SU-DHL-6 (cell line): ENCODE measurements at regions not wholly inside any gene's neighbourhood (a gene's known extent, or its start where the extent isn't known, plus 50 kb on each side); places are given as distances from the start of the nearest gene placed in this dataset.

Source experiments
- H2AFZ ChIP-seq: fragments of 200-600 bp; sonication (generic); 2 replicates; pipeline ENCODE4 v1.6.1; 2014; ENCODE audit warnings: low read depth, mild to moderate bottlenecking, moderate library complexity, mixed read lengths, antibody characterized with exemption, low read length; ENCODE audit not compliant: severe bottlenecking
- H3F3A ChIP-seq: fragments of 200-600 bp; shearing (Covaris generic); 2 replicates; pipeline ENCODE4 v1.6.0; 2016; ENCODE audit warnings: antibody characterized with exemption, mild to moderate bottlenecking; ENCODE audit not compliant: insufficient read depth
- H3K27ac ChIP-seq: fragments of 200-600 bp; sonication (generic); 2 replicates; pipeline ENCODE4 v1.5.1; 2016; ENCODE audit warnings: low read depth, mild to moderate bottlenecking, low read length, moderate library complexity, mixed read lengths
- H3K27me3 ChIP-seq: fragments of 200-600 bp; sonication (generic), shearing (Covaris generic); 2 replicates; pipeline ENCODE4 v1.6.0; 2014; ENCODE audit warnings: mild to moderate bottlenecking, low read length
- H3K36me3 ChIP-seq: fragments of 200-600 bp; sonication (generic); 2 replicates; pipeline ENCODE4 v1.6.1; 2014; ENCODE audit warnings: mild to moderate bottlenecking, low read length, mixed read lengths
- H3K4me2 ChIP-seq: fragments of 300-600, 200-600 bp; shearing (Covaris generic), sonication (generic); 2 replicates; pipeline ENCODE4 v1.6.0; 2014; ENCODE audit warnings: low read length, low read depth, mild to moderate bottlenecking; ENCODE audit not compliant: poor library complexity, severe bottlenecking
- H3K4me3 ChIP-seq: fragments of 200-600 bp; sonication (generic); 2 replicates; pipeline ENCODE4 v1.5.1; 2014; ENCODE audit warnings: antibody characterized with exemption, low read length, mild to moderate bottlenecking, mixed read lengths; ENCODE audit not compliant: insufficient read depth, poor library complexity, severe bottlenecking
- H3K79me2 ChIP-seq: fragments of 200-600 bp; sonication (generic); 2 replicates; pipeline ENCODE4 v1.6.1; 2014; ENCODE audit warnings: mild to moderate bottlenecking, low read length, moderate library complexity; ENCODE audit not compliant: insufficient read depth
- H3K9ac ChIP-seq: fragments of 200-600 bp; sonication (generic); 2 replicates; pipeline ENCODE4 v1.7.0; 2014; ENCODE audit warnings: mild to moderate bottlenecking, low read length
- H3K9me2 ChIP-seq: fragments of 200-600 bp; sonication (generic); replicated peaks from 2 replicates; pipeline ENCODE4 v1.6.1; 2014; ENCODE audit warnings: low read length; ENCODE audit not compliant: insufficient read depth
- H3K9me3 ChIP-seq: fragments of 200-600 bp; sonication (generic); 2 replicates; pipeline ENCODE4 v1.6.1; 2014; ENCODE audit warnings: low read length, mixed read lengths; ENCODE audit not compliant: insufficient read depth
- H4K20me1 ChIP-seq: fragments of 200-600 bp; sonication (generic); 2 replicates; pipeline ENCODE4 v1.6.1; 2014; ENCODE audit warnings: low read depth, mild to moderate bottlenecking, antibody characterized with exemption, low read length, moderate library complexity, mixed read lengths
- EZH2phosphoT487 ChIP-seq: fragments of 200-600 bp; sonication (generic), shearing (Covaris generic); conservative IDR thresholded peaks from 2 replicates; pipeline ENCODE4 v1.6.1; 2018; ENCODE audit warnings: mild to moderate bottlenecking, antibody characterized with exemption, low read length, moderate library complexity, mixed read lengths
- TF ChIP-seq, protein P1 (sequence below): fragments of 200-600 bp; sonication (generic); IDR thresholded peaks from one replicate; pipeline ENCODE4 v1.5.1; 2017; ENCODE audit warnings: antibody characterized with exemption, mild to moderate bottlenecking, low read length, moderate library complexity; ENCODE audit not compliant: insufficient read depth, poor library complexity, severe bottlenecking

DNA sequence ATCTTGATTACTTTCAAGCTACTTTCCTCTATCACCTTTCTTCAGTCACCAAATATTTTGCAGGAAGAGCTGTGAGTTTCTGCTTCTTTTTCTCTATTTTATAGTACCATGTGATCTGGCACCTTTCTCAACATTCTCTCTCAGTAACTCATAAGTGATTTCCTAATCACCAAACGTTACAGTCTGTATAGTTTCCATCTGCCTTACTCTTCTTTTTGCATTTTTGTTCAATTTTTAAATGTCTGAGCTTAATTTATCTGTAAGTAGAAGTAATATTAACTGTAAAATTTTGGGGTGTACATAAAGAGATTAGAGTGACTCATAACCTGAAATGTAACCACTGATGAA lies 422.1 kb upstream of the SYT1 start:
- Histone ChIP-seq H3K9me2 (no peaks in the 10 kb centered on the region), H3K9me3 (no peaks in the 10 kb centered on the region), H3K4me2 (no peak overlapping the region), H3K36me3 (no peaks in the 10 kb centered on the region), H3K79me2 (no peaks in the 10 kb centered on the region), H3F3A (no peaks in the 10 kb centered on the region), H2AFZ (no peak overlapping the region), H3K9ac (no peak overlapping the region), H3K27me3 (no peaks in the 10 kb centered on the region), H4K20me1 (no peaks in the 10 kb centered on the region), H3K27ac (no peak overlapping the region), H3K4me3 (no peak overlapping the region)
- TF ChIP-seq, protein P1, sequence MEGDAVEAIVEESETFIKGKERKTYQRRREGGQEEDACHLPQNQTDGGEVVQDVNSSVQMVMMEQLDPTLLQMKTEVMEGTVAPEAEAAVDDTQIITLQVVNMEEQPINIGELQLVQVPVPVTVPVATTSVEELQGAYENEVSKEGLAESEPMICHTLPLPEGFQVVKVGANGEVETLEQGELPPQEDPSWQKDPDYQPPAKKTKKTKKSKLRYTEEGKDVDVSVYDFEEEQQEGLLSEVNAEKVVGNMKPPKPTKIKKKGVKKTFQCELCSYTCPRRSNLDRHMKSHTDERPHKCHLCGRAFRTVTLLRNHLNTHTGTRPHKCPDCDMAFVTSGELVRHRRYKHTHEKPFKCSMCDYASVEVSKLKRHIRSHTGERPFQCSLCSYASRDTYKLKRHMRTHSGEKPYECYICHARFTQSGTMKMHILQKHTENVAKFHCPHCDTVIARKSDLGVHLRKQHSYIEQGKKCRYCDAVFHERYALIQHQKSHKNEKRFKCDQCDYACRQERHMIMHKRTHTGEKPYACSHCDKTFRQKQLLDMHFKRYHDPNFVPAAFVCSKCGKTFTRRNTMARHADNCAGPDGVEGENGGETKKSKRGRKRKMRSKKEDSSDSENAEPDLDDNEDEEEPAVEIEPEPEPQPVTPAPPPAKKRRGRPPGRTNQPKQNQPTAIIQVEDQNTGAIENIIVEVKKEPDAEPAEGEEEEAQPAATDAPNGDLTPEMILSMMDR = no peak
- no peak for TF ChIP-seq EZH2phosphoT487

- Histone ChIP-seq H3K9ac (no peak overlapping the region), H3K4me2 (no peak overlapping the region), H3K27me3 (no peaks in the 10 kb centered on the region)
These were observed 418.0 kb upstream of the SYT1 start for GRCh38 chr12:78446555-78446954.

DNA sequence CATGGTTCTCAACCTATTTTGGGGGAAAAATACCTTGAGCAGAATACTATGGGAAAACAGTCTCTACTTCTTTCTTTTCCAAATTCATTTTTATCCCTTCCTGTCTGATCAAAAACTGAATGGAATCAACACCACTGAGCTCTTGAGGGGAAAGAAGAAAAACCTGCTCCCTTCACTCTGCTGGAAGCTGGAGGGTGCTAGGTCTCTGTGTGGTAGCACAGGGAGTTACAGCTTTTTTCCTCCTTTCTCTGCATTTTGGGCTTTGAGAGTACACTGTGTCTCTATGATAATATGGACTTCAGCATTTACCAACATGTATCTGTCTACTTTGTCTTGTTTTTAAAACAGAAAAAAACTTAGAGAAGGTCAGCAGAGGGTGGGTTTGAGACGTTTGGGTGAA lies 417.2 kb upstream of the SYT1 start:
- no peaks in the 10 kb centered on the region for H3K27me3 ChIP-seq
- H3K9me2 ChIP-seq = no peaks in the 10 kb centered on the region
- H3K4me3 ChIP-seq = no peak overlapping the region
- H3K4me2 ChIP-seq = no peak overlapping the region
- no peaks in the 10 kb centered on the region for H3K79me2 ChIP-seq
- no peak for TF ChIP-seq EZH2phosphoT487
- TF ChIP-seq, protein P1 = no peak
- no peak overlapping the region for H3K27ac ChIP-seq
- no peak overlapping the region for H3K9ac ChIP-seq
- H3K36me3 ChIP-seq = no peaks in the 10 kb centered on the region
- H3F3A ChIP-seq = no peaks in the 10 kb centered on the region
- H4K20me1 ChIP-seq = no peaks in the 10 kb centered on the region
- no peaks in the 10 kb centered on the region for H3K9me3 ChIP-seq
- no peak overlapping the region for H2AFZ ChIP-seq

More at GRCh38 chr12:78446555-78446954, 418.0 kb upstream of the SYT1 start:
- Histone ChIP-seq H3K27ac (no peak overlapping the region), H3K79me2 (no peaks in the 10 kb centered on the region), H3K9me2 (no peaks in the 10 kb centered on the region), H4K20me1 (no peaks in the 10 kb centered on the region), H2AFZ (no peak overlapping the region), H3K9me3 (no peaks in the 10 kb centered on the region), H3K36me3 (no peaks in the 10 kb centered on the region), H3F3A (no peaks in the 10 kb centered on the region), H3K4me3 (no peak overlapping the region)
- TF ChIP-seq, protein P1 = no peak
- TF ChIP-seq EZH2phosphoT487 = no peak

- no peaks in the 10 kb centered on the region for H3K27me3 ChIP-seq
- no peaks in the 10 kb centered on the region for H3K79me2 ChIP-seq
- no peaks in the 10 kb centered on the region for H3K9me3 ChIP-seq
- H3K4me3 ChIP-seq = no peak overlapping the region
- H3F3A ChIP-seq = no peaks in the 10 kb centered on the region
- H3K36me3 ChIP-seq = no peaks in the 10 kb centered on the region
- no peaks in the 10 kb centered on the region for H3K9me2 ChIP-seq
- H3K4me2 ChIP-seq = no peak overlapping the region
- TF ChIP-seq, protein P1 = no peak
- no peak for TF ChIP-seq EZH2phosphoT487
- no peak overlapping the region for H2AFZ ChIP-seq
- no peaks in the 10 kb centered on the region for H4K20me1 ChIP-seq
- H3K9ac ChIP-seq = no peak overlapping the region
- no peak overlapping the region for H3K27ac ChIP-seq
These were observed 415.9 kb upstream of the SYT1 start for GRCh38 chr12:78448692-78449091.
